Peyer's patch (tissue), 4 donors: ENCODE measurements at regions not wholly inside any gene's neighbourhood (a gene's known extent, or its start where the extent isn't known, plus 50 kb on each side); places are given as distances from the start of the nearest gene placed in this dataset.

ENCODE experiments used
- POLR2A ChIP-seq, 2 donors: fragments of 450-650 bp; IDR thresholded peaks; one replicate each; pipeline ENCODE4 v1.5.1; 2017; ENCODE audit warnings: antibody characterized with exemption in 2 of 2, mild to moderate bottlenecking in 2 of 2, moderate library complexity in 2 of 2
- TF ChIP-seq, protein P1 (sequence below), 6 experiments: fragments of 450-650 bp in 4 of 6; fragments of 200-600 bp in 2 of 6; sonication (generic) in 1 of 6; IDR thresholded peaks; one replicate each; pipeline ENCODE4 v1.5.1; 2017 to 2019; ENCODE audit warnings: antibody characterized with exemption in 6 of 6, mild to moderate bottlenecking in 3 of 6, moderate library complexity in 1 of 6

DNA sequence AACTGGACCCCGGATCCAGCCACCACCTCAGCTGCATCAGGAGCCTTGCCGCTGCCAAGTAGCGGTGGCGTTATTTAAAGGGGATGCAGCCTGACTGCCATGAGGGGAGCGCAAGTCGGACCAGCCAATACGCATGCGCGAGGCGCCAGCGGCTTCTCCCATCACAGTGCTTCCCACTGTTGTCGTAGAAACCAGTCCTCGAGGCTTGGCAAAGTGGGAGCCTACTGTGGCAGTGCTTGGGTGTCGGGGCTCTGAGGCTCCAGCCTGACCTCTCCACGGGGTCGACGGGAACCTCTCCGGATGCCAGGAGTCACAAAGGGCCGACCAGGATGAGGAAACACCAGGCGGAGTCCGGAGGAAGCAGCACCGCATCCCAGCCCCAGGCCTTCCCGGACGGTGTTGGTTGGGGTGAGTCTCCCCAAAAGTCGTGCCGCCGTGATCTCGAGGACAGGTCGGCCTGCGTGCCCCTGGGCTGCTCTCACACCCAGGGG, 369.6 kb downstream of the ZNF716 start:
- TF ChIP-seq, protein P1, sequence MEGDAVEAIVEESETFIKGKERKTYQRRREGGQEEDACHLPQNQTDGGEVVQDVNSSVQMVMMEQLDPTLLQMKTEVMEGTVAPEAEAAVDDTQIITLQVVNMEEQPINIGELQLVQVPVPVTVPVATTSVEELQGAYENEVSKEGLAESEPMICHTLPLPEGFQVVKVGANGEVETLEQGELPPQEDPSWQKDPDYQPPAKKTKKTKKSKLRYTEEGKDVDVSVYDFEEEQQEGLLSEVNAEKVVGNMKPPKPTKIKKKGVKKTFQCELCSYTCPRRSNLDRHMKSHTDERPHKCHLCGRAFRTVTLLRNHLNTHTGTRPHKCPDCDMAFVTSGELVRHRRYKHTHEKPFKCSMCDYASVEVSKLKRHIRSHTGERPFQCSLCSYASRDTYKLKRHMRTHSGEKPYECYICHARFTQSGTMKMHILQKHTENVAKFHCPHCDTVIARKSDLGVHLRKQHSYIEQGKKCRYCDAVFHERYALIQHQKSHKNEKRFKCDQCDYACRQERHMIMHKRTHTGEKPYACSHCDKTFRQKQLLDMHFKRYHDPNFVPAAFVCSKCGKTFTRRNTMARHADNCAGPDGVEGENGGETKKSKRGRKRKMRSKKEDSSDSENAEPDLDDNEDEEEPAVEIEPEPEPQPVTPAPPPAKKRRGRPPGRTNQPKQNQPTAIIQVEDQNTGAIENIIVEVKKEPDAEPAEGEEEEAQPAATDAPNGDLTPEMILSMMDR (IDR thresholded peaks at IDR 0.05), result no peak
- TF ChIP-seq POLR2A (IDR thresholded peaks at IDR 0.05), result no peak
